Transverse colon (tissue), 4 donors: ENCODE measurements at regions not wholly inside any gene's neighbourhood (a gene's known extent, or its start where the extent isn't known, plus 50 kb on each side); places are given as distances from the start of the nearest gene placed in this dataset.

Source experiments
- CTCF ChIP-seq, 5 experiments: fragments of 200-600 bp in 3 of 5; fragments of 450-650 bp in 2 of 5; sonication (generic) in 3 of 5; IDR thresholded peaks; 1 replicate in 2 of 5; 2 replicates in 3 of 5; pipeline ENCODE4 v1.5.1; 2016 to 2017; ENCODE audit warnings: antibody characterized with exemption in 5 of 5, inconsistent platforms in 3 of 5, mild to moderate bottlenecking in 2 of 5, moderate library complexity in 1 of 5
- EP300 ChIP-seq: sonication (generic); formaldehyde crosslinking; IDR thresholded peaks from one replicate; pipeline ENCODE4 v1.6.1; 2017; ENCODE audit warnings: antibody characterized with exemption, low read depth
- POLR2A ChIP-seq: fragments of 450-650 bp; IDR thresholded peaks from one replicate; pipeline ENCODE4 v1.6.1; 2016; ENCODE audit warnings: antibody characterized with exemption, mild to moderate bottlenecking, moderate library complexity
- POLR2AphosphoS5 ChIP-seq, 3 donors: sonication (generic); formaldehyde crosslinking; IDR thresholded peaks; one replicate each; pipeline ENCODE4 v1.6.1; 2016; ENCODE audit warnings: antibody characterized with exemption in 3 of 3

- TF ChIP-seq EP300, result no peak
- TF ChIP-seq POLR2A, result no peak
- TF ChIP-seq CTCF (IDR thresholded peaks at IDR 0.05), result no peak
- no peak for TF ChIP-seq POLR2AphosphoS5 (IDR thresholded peaks at IDR 0.05)
Measured at GRCh38 chr4:90027565-90027964, 99.6 kb upstream of the CCSER1 start.
